Osteoblast (primary cell): ENCODE measurements at regions not wholly inside any gene's neighbourhood (a gene's known extent, or its start where the extent isn't known, plus 50 kb on each side); places are given as distances from the start of the nearest gene placed in this dataset.

Source experiments
- DNase-seq: peaks from one replicate; pipeline ENCODE4 v3.0.0; 2011; ENCODE audit warnings: low spot score, mixed read lengths; ENCODE audit not compliant: insufficient read length; ENCODE audit errors: missing footprints
- H2AFZ ChIP-seq: 2 replicates; pipeline ENCODE4 v1.6.0; 2011; ENCODE audit warnings: mild to moderate bottlenecking, low read length
- H3K27ac ChIP-seq: 2 replicates; pipeline ENCODE4 v1.5.1; 2011; ENCODE audit warnings: mild to moderate bottlenecking, low read depth, low read length, moderate library complexity
- H3K27me3 ChIP-seq: 2 replicates; pipeline ENCODE4 v1.6.0; 2012; ENCODE audit warnings: mild to moderate bottlenecking, control low read depth, inconsistent platforms, low read length, moderate library complexity; ENCODE audit not compliant: insufficient read depth
- H3K36me3 ChIP-seq: 2 replicates; pipeline ENCODE4 v1.5.1; 2011; ENCODE audit warnings: mild to moderate bottlenecking, low read length, control low read depth, moderate library complexity; ENCODE audit not compliant: insufficient read depth
- H3K4me1 ChIP-seq: 2 replicates; pipeline ENCODE4 v1.5.1; 2011; ENCODE audit warnings: mild to moderate bottlenecking, low read length, control low read depth, moderate library complexity; ENCODE audit not compliant: insufficient read depth
- H3K4me2 ChIP-seq: 2 replicates; pipeline ENCODE4 v1.6.0; 2011; ENCODE audit warnings: mild to moderate bottlenecking, low read length; ENCODE audit not compliant: insufficient read depth
- H3K4me3 ChIP-seq: fragments of 200-600 bp; sonication (generic); 3 replicates; pipeline ENCODE4 v1.5.1; 2012; ENCODE audit warnings: mild to moderate bottlenecking, low read length, inconsistent platforms; ENCODE audit not compliant: insufficient read depth
- H3K79me2 ChIP-seq: 2 replicates; pipeline ENCODE4 v1.6.0; 2012; ENCODE audit warnings: mild to moderate bottlenecking, low read length, control low read depth, inconsistent platforms; ENCODE audit not compliant: insufficient read depth
- H3K9me3 ChIP-seq: 2 replicates; pipeline ENCODE4 v1.5.1; 2011; ENCODE audit warnings: low read depth, low read length, control low read depth
- H4K20me1 ChIP-seq: 2 replicates; pipeline ENCODE4 v1.6.0; 2012; ENCODE audit warnings: mild to moderate bottlenecking, low read length, control low read depth; ENCODE audit not compliant: insufficient read depth
- TF ChIP-seq, protein P1 (sequence below): IDR thresholded peaks from 2 replicates; pipeline ENCODE4 v1.5.1; 2011; ENCODE audit warnings: mild to moderate bottlenecking, low read depth, low read length, moderate library complexity; ENCODE audit errors: extremely low read depth

DNA sequence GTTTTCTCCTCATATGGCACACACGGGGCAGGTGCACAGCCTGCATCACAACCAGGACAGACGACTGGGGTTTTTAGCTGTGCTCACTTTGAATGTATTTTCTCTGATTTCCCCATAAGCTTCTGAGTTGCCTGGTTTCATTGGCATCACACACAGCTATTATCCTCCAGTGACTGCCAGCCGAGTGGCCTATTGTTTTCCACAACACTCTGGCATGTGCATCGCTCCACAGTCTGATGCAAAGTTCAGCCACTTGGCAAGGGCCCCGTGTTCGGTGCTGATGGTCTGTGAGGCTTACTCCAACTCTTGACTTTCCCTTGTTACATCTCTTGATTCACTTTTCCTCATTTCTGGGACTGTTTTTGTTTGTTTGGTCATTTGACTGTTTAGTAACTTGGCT lies 593.1 kb downstream of the CBLN2 start:
- TF ChIP-seq, protein P1, sequence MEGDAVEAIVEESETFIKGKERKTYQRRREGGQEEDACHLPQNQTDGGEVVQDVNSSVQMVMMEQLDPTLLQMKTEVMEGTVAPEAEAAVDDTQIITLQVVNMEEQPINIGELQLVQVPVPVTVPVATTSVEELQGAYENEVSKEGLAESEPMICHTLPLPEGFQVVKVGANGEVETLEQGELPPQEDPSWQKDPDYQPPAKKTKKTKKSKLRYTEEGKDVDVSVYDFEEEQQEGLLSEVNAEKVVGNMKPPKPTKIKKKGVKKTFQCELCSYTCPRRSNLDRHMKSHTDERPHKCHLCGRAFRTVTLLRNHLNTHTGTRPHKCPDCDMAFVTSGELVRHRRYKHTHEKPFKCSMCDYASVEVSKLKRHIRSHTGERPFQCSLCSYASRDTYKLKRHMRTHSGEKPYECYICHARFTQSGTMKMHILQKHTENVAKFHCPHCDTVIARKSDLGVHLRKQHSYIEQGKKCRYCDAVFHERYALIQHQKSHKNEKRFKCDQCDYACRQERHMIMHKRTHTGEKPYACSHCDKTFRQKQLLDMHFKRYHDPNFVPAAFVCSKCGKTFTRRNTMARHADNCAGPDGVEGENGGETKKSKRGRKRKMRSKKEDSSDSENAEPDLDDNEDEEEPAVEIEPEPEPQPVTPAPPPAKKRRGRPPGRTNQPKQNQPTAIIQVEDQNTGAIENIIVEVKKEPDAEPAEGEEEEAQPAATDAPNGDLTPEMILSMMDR = no peak
- DNase-seq = no peak
- no peaks in the 10 kb centered on the region for H3K79me2 ChIP-seq
- H3K36me3 ChIP-seq = no peaks in the 10 kb centered on the region
- no peaks in the 10 kb centered on the region for H3K4me1 ChIP-seq
- no peak overlapping the region for H3K27ac ChIP-seq
- no peaks in the 10 kb centered on the region for H4K20me1 ChIP-seq
- no peak overlapping the region for H3K4me2 ChIP-seq
- H3K27me3 ChIP-seq = no peaks in the 10 kb centered on the region
- peaks cover 2% of the 10 kb centered on the region for H3K9me3 ChIP-seq
- no peak overlapping the region for H2AFZ ChIP-seq
- H3K4me3 ChIP-seq = no peak overlapping the region

DNA sequence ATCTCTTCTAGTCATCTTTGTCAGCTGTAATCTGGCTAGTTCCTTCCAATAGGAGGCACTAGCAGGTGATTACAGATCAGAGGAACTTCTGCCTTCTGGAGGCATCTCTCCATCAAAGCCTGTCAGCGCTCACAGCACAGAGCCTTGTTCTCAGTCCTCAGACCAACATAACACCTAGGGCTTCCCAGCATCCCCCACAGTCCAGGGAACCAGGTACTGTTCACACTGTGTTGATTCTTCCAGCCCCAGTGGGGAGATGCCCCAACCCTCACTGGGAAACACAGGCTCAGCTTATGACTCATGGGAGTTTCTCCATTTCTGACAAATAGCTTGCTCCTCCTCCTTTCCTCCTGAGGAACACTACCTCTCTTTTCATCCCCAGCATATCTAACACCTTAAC lies 601.7 kb downstream of the CBLN2 start:
- no peaks in the 10 kb centered on the region for H3K79me2 ChIP-seq
- no peak overlapping the region for H3K4me3 ChIP-seq
- no peaks in the 10 kb centered on the region for H3K27me3 ChIP-seq
- DNase-seq = no peak
- H3K4me1 ChIP-seq = no peaks in the 10 kb centered on the region
- H3K27ac ChIP-seq = no peak overlapping the region
- H3K36me3 ChIP-seq = no peaks in the 10 kb centered on the region
- H2AFZ ChIP-seq = no peak overlapping the region
- TF ChIP-seq, protein P1 = no peak
- no peaks in the 10 kb centered on the region for H3K9me3 ChIP-seq
- no peaks in the 10 kb centered on the region for H4K20me1 ChIP-seq
- H3K4me2 ChIP-seq = no peak overlapping the region

DNA sequence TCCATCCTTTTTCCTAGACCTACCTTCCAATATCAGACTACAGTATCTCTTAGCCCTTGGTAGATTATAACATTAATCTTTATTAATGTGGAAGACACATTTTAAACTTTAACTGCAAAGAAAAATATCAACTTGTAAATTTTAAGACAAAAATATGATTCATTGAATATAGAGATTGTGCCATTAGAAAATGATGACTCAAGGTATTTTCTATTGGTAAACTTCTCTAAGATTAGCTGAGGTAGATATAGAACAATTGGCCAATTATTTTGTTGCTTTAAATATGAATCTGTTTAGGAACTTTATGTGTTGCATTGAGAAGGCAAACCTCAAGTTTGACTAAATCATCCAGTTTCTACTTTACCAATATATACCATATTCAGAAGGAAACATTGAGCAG lies 604.7 kb downstream of the CBLN2 start:
- Histone ChIP-seq H3K36me3 (no peaks in the 10 kb centered on the region), H3K27me3 (no peaks in the 10 kb centered on the region), H3K27ac (no peak overlapping the region), H3K9me3 (no peaks in the 10 kb centered on the region), H4K20me1 (no peaks in the 10 kb centered on the region), H3K4me3 (no peak overlapping the region), H3K79me2 (no peaks in the 10 kb centered on the region), H3K4me1 (no peaks in the 10 kb centered on the region), H3K4me2 (no peak overlapping the region), H2AFZ (no peak overlapping the region)
- no peak for DNase-seq
- TF ChIP-seq, protein P1 = no peak

DNA sequence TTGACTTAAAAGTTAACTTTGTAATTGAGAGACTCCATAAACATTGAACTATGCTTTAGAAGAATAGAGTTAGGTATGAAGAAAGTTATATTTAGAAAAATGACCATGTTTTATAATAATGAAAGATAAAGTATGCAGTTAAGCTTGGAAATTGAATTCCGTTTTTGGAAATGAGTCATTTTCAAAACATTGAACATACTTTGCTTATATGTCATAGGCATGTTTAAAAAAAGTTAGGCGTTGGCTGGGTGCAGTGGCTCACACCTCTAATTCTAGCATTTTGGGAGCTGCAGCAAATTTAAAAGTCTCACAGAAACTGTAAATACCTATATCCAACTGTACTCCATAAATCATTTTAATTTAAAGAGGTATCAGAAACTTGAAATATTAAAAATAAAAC lies 607.4 kb downstream of the CBLN2 start:
- Histone ChIP-seq H2AFZ (no peak overlapping the region), H4K20me1 (no peaks in the 10 kb centered on the region), H3K4me1 (no peaks in the 10 kb centered on the region), H3K79me2 (no peaks in the 10 kb centered on the region), H3K27ac (no peak overlapping the region), H3K4me3 (no peak overlapping the region), H3K36me3 (no peaks in the 10 kb centered on the region), H3K27me3 (no peaks in the 10 kb centered on the region), H3K9me3 (no peaks in the 10 kb centered on the region), H3K4me2 (no peak overlapping the region)
- TF ChIP-seq, protein P1 = no peak
- no peak for DNase-seq
